ENCODE measurements at regions not wholly inside any gene's neighbourhood (a gene's known extent, or its start where the extent isn't known, plus 50 kb on each side); places are given as distances from the start of the nearest gene placed in this dataset.

DNA sequence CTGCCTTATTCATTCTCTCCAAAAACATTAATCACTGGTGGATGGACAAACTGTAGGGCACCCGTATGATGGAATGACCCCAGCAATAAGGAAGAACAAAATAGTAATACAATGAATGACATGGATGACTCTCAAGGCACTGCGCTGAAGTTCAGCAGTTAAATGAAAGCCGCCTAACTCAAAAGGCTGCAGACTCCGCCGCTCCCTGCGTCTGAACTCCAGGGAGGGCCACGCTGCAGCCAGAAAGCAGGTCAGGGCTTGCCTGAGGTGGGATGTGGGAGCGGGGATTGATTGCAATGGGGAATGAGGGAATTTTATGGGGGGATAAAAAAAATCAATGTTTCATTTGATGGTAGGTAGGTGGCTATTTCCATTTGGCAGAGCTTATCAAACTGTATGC is 86.5 kb upstream of the LAPTM4A start:
- no peak for TF ChIP-seq RAD21 (CRISPR knock-in tag; conservative IDR thresholded peaks at IDR 0.05 in 1 of 2, IDR thresholded peaks at IDR 0.05 in 1 of 2)
- TF ChIP-seq MTA2 (IDR thresholded peaks at IDR 0.05; ENCODE audit: low read depth) = no peak
- no peak for TF ChIP-seq TEAD1 (CRISPR knock-in tag; IDR thresholded peaks at IDR 0.05)

Measured in K562 (cell line).